ENCODE measurements at regions not wholly inside any gene's neighbourhood (a gene's known extent, or its start where the extent isn't known, plus 50 kb on each side); places are given as distances from the start of the nearest gene placed in this dataset.

GRCh38 chr1:230567221-230567575 is 75.1 kb upstream of the COG2 start:
- no peak for TF ChIP-seq GATA2 (IDR thresholded peaks at IDR 0.05; ENCODE audit: low read depth, low read length)
- no peak for TF ChIP-seq GATA3 (IDR thresholded peaks at IDR 0.05; ENCODE audit: low read depth, low read length)

Data from SH-SY5Y (cell line).